KMS-11 (cell line): ENCODE measurements at regions not wholly inside any gene's neighbourhood (a gene's known extent, or its start where the extent isn't known, plus 50 kb on each side); places are given as distances from the start of the nearest gene placed in this dataset.
"Not testable (repeated sequence)": the region's sequence is repeated elsewhere in the genome, so short reads cannot be mapped to it uniquely, and the experiment has no call there.

Experiments
- H2AFZ ChIP-seq: fragments of 200-600 bp; sonication (generic); 2 replicates; pipeline ENCODE4 v1.6.1; 2016; ENCODE audit warnings: antibody characterized with exemption, mixed run types, low read depth
- H3K27ac ChIP-seq: fragments of 200-600 bp; sonication (generic); 2 replicates; pipeline ENCODE4 v1.6.1; 2016; ENCODE audit warnings: mild to moderate bottlenecking, mixed run types
- H3K27me3 ChIP-seq: fragments of 200-600 bp; sonication (generic); 2 replicates; pipeline ENCODE4 v1.6.1; 2017; ENCODE audit warnings: mild to moderate bottlenecking, low read depth, mixed run types, moderate library complexity; ENCODE audit not compliant: insufficient read depth
- H3K36me3 ChIP-seq: fragments of 200-600 bp; sonication (generic); 2 replicates; pipeline ENCODE4 v1.6.1; 2017; ENCODE audit warnings: mild to moderate bottlenecking, mixed run types; ENCODE audit not compliant: insufficient read depth
- H3K4me1 ChIP-seq: fragments of 200-600 bp; sonication (generic); 2 replicates; pipeline ENCODE4 v1.6.1; 2016; ENCODE audit warnings: mild to moderate bottlenecking, low read depth, mixed run types; ENCODE audit not compliant: poor library complexity, severe bottlenecking
- H3K4me2 ChIP-seq: fragments of 200-600 bp; sonication (generic); 2 replicates; pipeline ENCODE4 v1.7.0; 2016; ENCODE audit warnings: mild to moderate bottlenecking, mixed run types
- H3K4me3 ChIP-seq: fragments of 200-600 bp; sonication (generic); IDR thresholded peaks from 2 replicates; pipeline ENCODE4 v1.6.1; 2017; ENCODE audit warnings: low read depth, low read length, mixed read lengths; ENCODE audit not compliant: insufficient read depth
- H3K79me2 ChIP-seq: fragments of 200-600 bp; sonication (generic); 2 replicates; pipeline ENCODE4 v1.6.1; 2016; ENCODE audit warnings: low read depth, mixed run types; ENCODE audit not compliant: insufficient read depth
- H3K9ac ChIP-seq: fragments of 200-600 bp; sonication (generic); 2 replicates; pipeline ENCODE4 v1.6.1; 2016; ENCODE audit warnings: mild to moderate bottlenecking, mixed run types
- H4K20me1 ChIP-seq: fragments of 200-600 bp; sonication (generic); 2 replicates; pipeline ENCODE4 v1.6.1; 2016; ENCODE audit warnings: mild to moderate bottlenecking, mixed run types; ENCODE audit not compliant: insufficient read depth
- CTCF ChIP-seq: fragments of 200-600 bp; sonication (generic); conservative IDR thresholded peaks from 2 replicates; pipeline ENCODE4 v1.6.1; 2017; ENCODE audit warnings: low read depth, mild to moderate bottlenecking, antibody characterized with exemption, low read length, moderate library complexity, mixed read lengths

- Histone ChIP-seq H3K27me3 (no peaks in the 10 kb centered on the region), H3K79me2 (no peaks in the 10 kb centered on the region), H3K4me3 (no peak overlapping the region), H2AFZ (no peak overlapping the region), H3K27ac (no peak overlapping the region), H3K4me2 (no peak overlapping the region), H3K36me3 (no peaks in the 10 kb centered on the region), H3K9ac (no peak overlapping the region), H4K20me1 (no peaks in the 10 kb centered on the region), H3K4me1 (no peaks in the 10 kb centered on the region)
- TF ChIP-seq CTCF, result no peak
Measured at GRCh38 chr9:32172256-32172655, 212.2 kb upstream of the ACO1 start.

- Histone ChIP-seq H2AFZ (no peak overlapping the region), H4K20me1 (no peaks in the 10 kb centered on the region), H3K9ac (no peak overlapping the region), H3K79me2 (no peaks in the 10 kb centered on the region), H3K36me3 (no peaks in the 10 kb centered on the region), H3K27me3 (no peaks in the 10 kb centered on the region), H3K4me1 (no peaks in the 10 kb centered on the region), H3K27ac (no peak overlapping the region), H3K4me2 (no peak overlapping the region), H3K4me3 (no peak overlapping the region)
- no peak for TF ChIP-seq CTCF
Measured at GRCh38 chr9:32177396-32177795, 207.0 kb upstream of the ACO1 start.

GRCh38 chr9:32180597-32180996, 203.8 kb upstream of the ACO1 start:
- Histone ChIP-seq H3K4me3 (no peak overlapping the region), H2AFZ (no peak overlapping the region), H3K27me3 (no peaks in the 10 kb centered on the region), H3K36me3 (no peaks in the 10 kb centered on the region), H4K20me1 (no peaks in the 10 kb centered on the region), H3K27ac (no peak overlapping the region), H3K79me2 (no peaks in the 10 kb centered on the region), H3K4me1 (no peaks in the 10 kb centered on the region), H3K9ac (no peak overlapping the region), H3K4me2 (no peak overlapping the region)
- TF ChIP-seq CTCF, result no peak

GRCh38 chr9:32200241-32200640, 184.2 kb upstream of the ACO1 start:
- Histone ChIP-seq H2AFZ (no peak overlapping the region), H3K36me3 (no peaks in the 10 kb centered on the region), H4K20me1 (no peaks in the 10 kb centered on the region), H3K4me3 (no peak overlapping the region), H3K4me1 (no peaks in the 10 kb centered on the region), H3K27ac (no peak overlapping the region), H3K27me3 (no peaks in the 10 kb centered on the region), H3K79me2 (no peaks in the 10 kb centered on the region), H3K4me2 (no peak overlapping the region), H3K9ac (no peak overlapping the region)
- TF ChIP-seq CTCF, result no peak

- H2AFZ ChIP-seq, result no peak overlapping the region
- H3K9ac ChIP-seq, result no peak overlapping the region
- no peaks in the 10 kb centered on the region for H4K20me1 ChIP-seq
- no peak overlapping the region for H3K4me3 ChIP-seq
- H3K27ac ChIP-seq, result no peak overlapping the region
- H3K79me2 ChIP-seq, result no peaks in the 10 kb centered on the region
- H3K27me3 ChIP-seq, result no peaks in the 10 kb centered on the region
- TF ChIP-seq CTCF, result no peak
- H3K4me2 ChIP-seq, result no peak overlapping the region
- no peaks in the 10 kb centered on the region for H3K4me1 ChIP-seq
- H3K36me3 ChIP-seq, result no peaks in the 10 kb centered on the region
Measured at GRCh38 chr9:32200896-32201295, 183.5 kb upstream of the ACO1 start.

GRCh38 chr9:32209164-32209563, 175.3 kb upstream of the ACO1 start:
- not testable (repeated sequence) for H3K9ac ChIP-seq, H3K4me2 ChIP-seq, H3K79me2 ChIP-seq, H3K27ac ChIP-seq, H4K20me1 ChIP-seq, H3K27me3 ChIP-seq, H3K4me1 ChIP-seq, H2AFZ ChIP-seq, H3K4me3 ChIP-seq, H3K36me3 ChIP-seq
